Esophagus muscularis mucosa (tissue), 4 donors: ENCODE measurements at regions not wholly inside any gene's neighbourhood (a gene's known extent, or its start where the extent isn't known, plus 50 kb on each side); places are given as distances from the start of the nearest gene placed in this dataset.

Experiments used
- DNase-seq: peaks from one replicate; pipeline ENCODE4 v3.0.0-alpha.2; 2017; ENCODE audit errors: extremely low spot score
- H3K27ac ChIP-seq, 4 donors: fragments of 200-600 bp; sonication (generic); replicated peaks in 1 of 4; 1 replicate in 3 of 4; 2 replicates in 1 of 4; pipeline ENCODE4 v1.5.1; 2016 to 2019; ENCODE audit warnings: mild to moderate bottlenecking in 1 of 4
- H3K27me3 ChIP-seq, 4 donors: fragments of 200-600 bp; sonication (generic); one replicate each; pipeline versions ENCODE4 v1.5.1 to v1.6.0; 2016 to 2019
- H3K36me3 ChIP-seq, 4 donors: fragments of 200-600 bp; sonication (generic); one replicate each; pipeline ENCODE4 v1.5.1; 2016 to 2019
- H3K4me1 ChIP-seq, 4 donors: fragments of 200-600 bp; sonication (generic); one replicate each; pipeline ENCODE4 v1.5.1; 2016 to 2019
- H3K4me3 ChIP-seq, 4 donors: fragments of 200-600 bp; sonication (generic); 1 replicate in 2 of 4; 2 replicates in 2 of 4; pipeline ENCODE4 v1.5.1; 2016 to 2019; ENCODE audit warnings: mild to moderate bottlenecking in 4 of 4, moderate library complexity in 1 of 4
- H3K9me3 ChIP-seq, 4 donors: fragments of 200-600 bp; sonication (generic); 1 replicate in 3 of 4; 2 replicates in 1 of 4; pipeline ENCODE4 v1.5.1; 2016 to 2019
- EP300 ChIP-seq: sonication (generic); formaldehyde crosslinking; IDR thresholded peaks from one replicate; pipeline ENCODE4 v1.6.1; 2017; ENCODE audit warnings: antibody characterized with exemption
- POLR2A ChIP-seq: fragments of 450-650 bp; IDR thresholded peaks from one replicate; pipeline ENCODE4 v1.6.1; 2017; ENCODE audit warnings: antibody characterized with exemption, moderate library complexity, mild to moderate bottlenecking, low read depth
- POLR2AphosphoS5 ChIP-seq, 2 donors: sonication (generic); formaldehyde crosslinking; IDR thresholded peaks; one replicate each; pipeline ENCODE4 v1.6.1; 2017; ENCODE audit warnings: antibody characterized with exemption in 2 of 2
- WGBS: methylation state at CpG from one replicate; pipeline ENCODE4 v1.1.5; 2018; 5-methylcytosine and 5-hydroxymethylcytosine counted together
- intact Hi-C: fragments of 100-400 bp; cut with DNase I; formaldehyde crosslinking; loops from one replicate; pipeline ENCODE4 v1.15.1; 2023
- TF ChIP-seq, protein P1 (sequence below), 3 experiments: fragments of 200-600 bp in 2 of 3; fragments of 450-650 bp in 1 of 3; sonication (generic) in 2 of 3; IDR thresholded peaks; one replicate each; pipeline ENCODE4 v1.5.1; 2017 to 2019; ENCODE audit warnings: antibody characterized with exemption in 3 of 3, mild to moderate bottlenecking in 2 of 3, moderate library complexity in 1 of 3

DNA sequence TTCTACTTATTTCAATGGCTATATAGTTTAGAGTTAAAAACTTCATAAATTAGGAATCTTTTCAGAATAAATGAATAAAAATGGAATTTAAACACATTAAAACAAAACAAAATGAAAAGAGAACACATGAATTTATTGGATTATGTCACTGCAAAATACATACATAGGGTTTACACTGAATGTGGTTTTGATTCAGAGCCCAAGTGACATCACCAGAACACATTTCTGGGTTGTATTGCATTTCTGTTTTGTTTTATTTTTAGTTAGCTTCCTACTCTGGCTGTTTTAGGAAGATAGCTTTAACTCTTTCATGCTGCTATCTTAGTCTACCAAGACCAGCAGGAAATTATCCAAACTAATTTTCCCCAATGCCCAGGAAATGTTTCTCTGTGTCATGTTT is 1935.0 kb downstream of the EFNA5 start:
- H3K4me1 ChIP-seq: no peaks in the 10 kb centered on the region
- no peak for DNase-seq
- H3K9me3 ChIP-seq: peaks cover 0 to 9% (median 0%) of the 10 kb centered on the region in 4 donors
- no peaks in the 10 kb centered on the region for H3K36me3 ChIP-seq
- intact Hi-C loops: no loop called here
- no peaks in the 10 kb centered on the region for H3K27me3 ChIP-seq
- H3K27ac ChIP-seq: no peak overlapping the region
- no peak overlapping the region for H3K4me3 ChIP-seq
- TF ChIP-seq, protein P1, sequence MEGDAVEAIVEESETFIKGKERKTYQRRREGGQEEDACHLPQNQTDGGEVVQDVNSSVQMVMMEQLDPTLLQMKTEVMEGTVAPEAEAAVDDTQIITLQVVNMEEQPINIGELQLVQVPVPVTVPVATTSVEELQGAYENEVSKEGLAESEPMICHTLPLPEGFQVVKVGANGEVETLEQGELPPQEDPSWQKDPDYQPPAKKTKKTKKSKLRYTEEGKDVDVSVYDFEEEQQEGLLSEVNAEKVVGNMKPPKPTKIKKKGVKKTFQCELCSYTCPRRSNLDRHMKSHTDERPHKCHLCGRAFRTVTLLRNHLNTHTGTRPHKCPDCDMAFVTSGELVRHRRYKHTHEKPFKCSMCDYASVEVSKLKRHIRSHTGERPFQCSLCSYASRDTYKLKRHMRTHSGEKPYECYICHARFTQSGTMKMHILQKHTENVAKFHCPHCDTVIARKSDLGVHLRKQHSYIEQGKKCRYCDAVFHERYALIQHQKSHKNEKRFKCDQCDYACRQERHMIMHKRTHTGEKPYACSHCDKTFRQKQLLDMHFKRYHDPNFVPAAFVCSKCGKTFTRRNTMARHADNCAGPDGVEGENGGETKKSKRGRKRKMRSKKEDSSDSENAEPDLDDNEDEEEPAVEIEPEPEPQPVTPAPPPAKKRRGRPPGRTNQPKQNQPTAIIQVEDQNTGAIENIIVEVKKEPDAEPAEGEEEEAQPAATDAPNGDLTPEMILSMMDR (IDR thresholded peaks at IDR 0.05): no peak
- no peak for TF ChIP-seq EP300
- no peak for TF ChIP-seq POLR2A

DNA sequence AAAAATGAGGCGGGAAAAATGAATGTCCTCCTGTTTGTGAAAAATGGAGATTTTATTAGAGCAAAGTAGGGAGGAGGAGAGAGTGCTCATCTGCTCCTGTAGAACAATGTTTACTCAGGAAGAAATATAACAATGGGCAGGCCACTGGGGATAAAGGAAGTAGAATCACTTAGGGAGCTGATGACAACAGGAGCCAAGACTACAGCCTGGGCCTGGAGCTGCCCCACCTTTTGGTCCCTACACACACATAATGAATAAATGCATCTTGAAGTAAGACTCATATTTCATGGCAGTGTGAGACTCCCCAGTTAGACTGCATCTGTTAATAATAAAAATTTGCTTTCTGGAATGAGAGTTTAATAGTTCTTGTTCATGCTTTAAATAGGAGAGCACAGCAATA is 1939.8 kb downstream of the EFNA5 start:
- 55% methylated on average over 1 of the region's 1 CpG for WGBS
- DNase-seq: no peak
- Histone ChIP-seq H3K27me3 (no peaks in the 10 kb centered on the region), H3K9me3 (no peaks in the 10 kb centered on the region), H3K36me3 (no peaks in the 10 kb centered on the region), H3K27ac (no peak overlapping the region), H3K4me1 (no peaks in the 10 kb centered on the region), H3K4me3 (no peak overlapping the region)
- intact Hi-C loops: no loop called here
- TF ChIP-seq POLR2A (no peak), EP300 (no peak), POLR2AphosphoS5 (IDR thresholded peaks at IDR 0.05) (no peak)
- TF ChIP-seq, protein P1 (IDR thresholded peaks at IDR 0.05): no peak

DNA sequence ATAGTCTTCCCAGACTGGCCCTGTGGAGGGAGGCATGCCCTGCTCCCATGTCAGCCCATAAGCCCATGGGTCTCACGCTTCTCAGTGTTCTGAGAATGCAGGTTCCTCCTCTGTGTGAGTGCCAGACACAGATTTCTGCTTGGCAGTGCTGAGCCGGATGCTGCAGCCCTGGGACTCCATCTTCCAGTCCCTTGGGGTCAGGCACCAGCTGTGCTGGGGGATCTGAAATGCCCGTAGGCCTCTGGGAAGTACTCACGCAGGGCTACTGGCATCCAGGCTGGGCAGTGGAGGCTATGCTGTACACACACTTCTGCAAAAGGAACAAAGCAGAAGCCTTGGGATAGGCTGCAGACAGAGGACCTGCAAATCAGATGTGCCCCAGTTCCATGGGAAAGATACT is 1944.6 kb downstream of the EFNA5 start:
- WGBS: 100% methylated on average over 1 of the region's 4 CpGs
- no peak for DNase-seq

DNA sequence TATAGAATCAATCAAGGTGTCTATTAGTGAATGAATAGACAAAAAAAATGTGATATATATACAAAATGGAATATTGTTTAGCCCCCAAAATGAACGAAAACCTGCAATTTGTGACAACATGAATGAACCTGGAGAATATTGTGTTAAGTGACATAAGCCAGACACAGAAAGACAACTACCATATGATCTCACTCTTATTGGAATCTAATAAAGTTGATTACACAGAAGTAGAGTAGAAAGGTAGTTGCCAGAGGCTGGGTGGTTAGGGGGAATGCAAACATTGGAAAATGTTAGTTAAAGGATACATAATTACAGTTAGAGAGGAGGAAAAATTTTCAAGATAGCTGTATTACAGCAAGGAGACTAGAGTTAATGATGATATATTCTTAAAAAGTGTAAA is 1962.3 kb downstream of the EFNA5 start:
- Histone ChIP-seq H3K27me3 (no peaks in the 10 kb centered on the region), H3K27ac (no peak overlapping the region), H3K9me3 (peaks cover 0 to 13% (median 0%) of the 10 kb centered on the region in 4 donors), H3K4me3 (no peak overlapping the region), H3K4me1 (no peaks in the 10 kb centered on the region), H3K36me3 (no peaks in the 10 kb centered on the region)
- no peak for DNase-seq
- intact Hi-C loops: no loop called here
- WGBS: 66% methylated on average over 1 of the region's 1 CpG
- TF ChIP-seq, protein P1 (IDR thresholded peaks at IDR 0.05): no peak
- TF ChIP-seq POLR2A (no peak), POLR2AphosphoS5 (IDR thresholded peaks at IDR 0.05) (no peak), EP300 (no peak)

More for the DNA sequence above, 1944.6 kb downstream of the EFNA5 start:
- H3K27me3 ChIP-seq: no peaks in the 10 kb centered on the region
- TF ChIP-seq POLR2A (no peak), POLR2AphosphoS5 (IDR thresholded peaks at IDR 0.05) (no peak), EP300 (no peak)
- TF ChIP-seq, protein P1 (IDR thresholded peaks at IDR 0.05): no peak
- H3K4me1 ChIP-seq: no peaks in the 10 kb centered on the region
- H3K36me3 ChIP-seq: no peaks in the 10 kb centered on the region
- no peaks in the 10 kb centered on the region for H3K9me3 ChIP-seq
- no peak overlapping the region for H3K27ac ChIP-seq
- intact Hi-C loops: no loop called here
- no peak overlapping the region for H3K4me3 ChIP-seq

DNA sequence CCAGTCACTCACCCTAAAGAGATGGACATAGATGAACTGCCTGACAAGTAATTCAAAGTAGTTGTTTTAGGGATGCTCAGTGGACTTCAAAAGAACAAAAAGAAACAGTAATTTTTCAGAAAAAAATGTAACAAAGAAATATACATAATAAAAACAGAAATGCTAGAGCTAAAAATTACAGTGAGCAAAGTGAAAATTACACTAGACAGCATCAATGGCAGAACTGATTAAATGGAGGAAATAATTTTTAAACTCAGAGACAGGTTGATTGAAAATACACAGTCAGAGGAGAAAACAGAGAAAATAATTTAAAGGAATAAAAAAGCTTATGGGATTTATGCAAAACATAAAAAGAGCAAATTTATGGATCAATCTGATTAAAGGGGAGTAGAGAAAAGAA is 1968.4 kb downstream of the EFNA5 start:
- intact Hi-C loops: no loop called here
- H3K9me3 ChIP-seq: peaks cover 0 to 27% (median 15%) of the 10 kb centered on the region in 4 donors
- TF ChIP-seq EP300 (no peak), POLR2A (no peak), POLR2AphosphoS5 (IDR thresholded peaks at IDR 0.05) (no peak)
- TF ChIP-seq, protein P1 (IDR thresholded peaks at IDR 0.05): no peak
- H3K4me3 ChIP-seq: no peak overlapping the region
- no peak for DNase-seq
- no peaks in the 10 kb centered on the region for H3K4me1 ChIP-seq
- H3K36me3 ChIP-seq: no peaks in the 10 kb centered on the region
- H3K27ac ChIP-seq: no peak overlapping the region
- no peaks in the 10 kb centered on the region for H3K27me3 ChIP-seq
